Upper lobe of left lung (tissue), 6 donors: ENCODE measurements at regions not wholly inside any gene's neighbourhood (a gene's known extent, or its start where the extent isn't known, plus 50 kb on each side); places are given as distances from the start of the nearest gene placed in this dataset.
A peak's percentile ranks its signal among the peaks of the same experiment; 100 is the strongest.
"Not testable (repeated sequence)": the region's sequence is repeated elsewhere in the genome, so short reads cannot be mapped to it uniquely, and the experiment has no call there.

Experiments used
- ATAC-seq, 2 donors: fragments of 200-7000 bp; cut with Tn5 transposase; one replicate each; pipeline ENCODE4 v1.9.1; 2022; ENCODE audit warnings: mild to moderate bottlenecking in 2 of 2, moderate library complexity in 2 of 2; ENCODE audit not compliant: low FRiP score in 2 of 2
- DNase-seq, 2 donors: peaks; one replicate each; pipeline ENCODE4 v3.0.0-alpha.2; 2019 to 2020
- H3K27ac ChIP-seq, 4 donors: fragments of 200-600 bp; sonication (generic); one replicate each; pipeline ENCODE4 v1.5.1; 2016 to 2019
- H3K27me3 ChIP-seq, 4 donors: fragments of 200-600 bp; sonication (generic); one replicate each; pipeline ENCODE4 v1.5.1; 2017 to 2019
- H3K36me3 ChIP-seq, 4 donors: fragments of 200-600 bp; sonication (generic); one replicate each; pipeline ENCODE4 v1.5.1; 2016 to 2019
- H3K4me1 ChIP-seq, 4 donors: fragments of 200-600 bp; sonication (generic); one replicate each; pipeline ENCODE4 v1.5.1; 2018 to 2019
- H3K4me3 ChIP-seq, 4 donors: fragments of 200-600 bp; sonication (generic); one replicate each; pipeline ENCODE4 v1.5.1; 2017 to 2019; ENCODE audit warnings: mild to moderate bottlenecking in 2 of 4, moderate library complexity in 1 of 4
- H3K9me3 ChIP-seq, 4 donors: fragments of 200-600 bp; sonication (generic); one replicate each; pipeline ENCODE4 v1.5.1; 2018 to 2019
- CTCF ChIP-seq, 6 experiments: fragments of 450-650 bp in 4 of 6; fragments of 200-600 bp in 2 of 6; sonication (generic) in 2 of 6; IDR thresholded peaks; one replicate each; pipeline ENCODE4 v1.5.1; 2016 to 2019; ENCODE audit warnings: antibody characterized with exemption in 6 of 6
- EP300 ChIP-seq, 4 donors: sonication (generic); formaldehyde crosslinking; IDR thresholded peaks; one replicate each; pipeline ENCODE4 v1.5.1; 2017; ENCODE audit warnings: antibody characterized with exemption in 4 of 4, control low read depth in 2 of 4
- POLR2A ChIP-seq, 4 donors: fragments of 450-650 bp; IDR thresholded peaks; one replicate each; pipeline ENCODE4 v1.5.1; 2016 to 2017; ENCODE audit warnings: antibody characterized with exemption in 4 of 4, mild to moderate bottlenecking in 2 of 4
- POLR2AphosphoS5 ChIP-seq, 2 donors: sonication (generic); formaldehyde crosslinking; IDR thresholded peaks; one replicate each; pipeline ENCODE4 v1.5.1; 2017; ENCODE audit warnings: antibody characterized with exemption in 2 of 2
- WGBS, 2 donors: methylation state at CpG; one replicate each; pipeline ENCODE4 v1.1.5; 2017 to 2018; 5-methylcytosine and 5-hydroxymethylcytosine counted together
- donor health status: DM: no; HTN: no; CAD: no; lungs with moderate emphysema.
- donor health status: DM: no; HTN: yes; CAD: no; lungs with severe emphysema.

- WGBS, 2 donors: 77 to 79% methylated on average over 1 of the region's 1 CpG
- ATAC-seq: no peak
- no peak overlapping the region for H3K27ac ChIP-seq
Observed at GRCh38 chr6:10081957-10082356, 332.9 kb downstream of the TFAP2A start.

GRCh38 chr6:10081075-10081474 lies 333.8 kb downstream of the TFAP2A start:
- Histone ChIP-seq H3K27ac (no peak overlapping the region), H3K27me3 (no peaks in the 10 kb centered on the region), H3K4me1 (no peaks in the 10 kb centered on the region), H3K36me3 (no peaks in the 10 kb centered on the region), H3K4me3 (no peak overlapping the region), H3K9me3 (no peaks in the 10 kb centered on the region)
- ATAC-seq (no peak), DNase-seq (no peak)
- 84 to 91% methylated on average over 5 to 6 of the region's 6 CpGs for WGBS, 2 donors
- TF ChIP-seq POLR2A (IDR thresholded peaks at IDR 0.05): no peak
- TF ChIP-seq CTCF (IDR thresholded peaks at IDR 0.05): no peak
- no peak for TF ChIP-seq POLR2AphosphoS5 (IDR thresholded peaks at IDR 0.05)
- TF ChIP-seq EP300 (IDR thresholded peaks at IDR 0.05): no peak

More at GRCh38 chr6:10081957-10082356, 332.9 kb downstream of the TFAP2A start:
- H3K4me1 ChIP-seq: no peaks in the 10 kb centered on the region
- no peak for DNase-seq
- no peaks in the 10 kb centered on the region for H3K27me3 ChIP-seq
- H3K4me3 ChIP-seq: no peak overlapping the region
- TF ChIP-seq EP300 (IDR thresholded peaks at IDR 0.05): no peak
- TF ChIP-seq CTCF (IDR thresholded peaks at IDR 0.05): no peak
- TF ChIP-seq POLR2A (IDR thresholded peaks at IDR 0.05): no peak
- TF ChIP-seq POLR2AphosphoS5 (IDR thresholded peaks at IDR 0.05): no peak
- no peaks in the 10 kb centered on the region for H3K36me3 ChIP-seq
- H3K9me3 ChIP-seq: no peaks in the 10 kb centered on the region

GRCh38 chr6:10080561-10080960 lies 334.3 kb downstream of the TFAP2A start:
- DNase-seq (no peak), ATAC-seq (no peak)
- 93 to 98% methylated on average over 4 of the region's 4 CpGs for WGBS, 2 donors
- no peaks in the 10 kb centered on the region for H3K4me1 ChIP-seq
- H3K36me3 ChIP-seq: no peaks in the 10 kb centered on the region
- H3K27me3 ChIP-seq: no peaks in the 10 kb centered on the region
- no peak overlapping the region for H3K4me3 ChIP-seq
- no peak overlapping the region for H3K27ac ChIP-seq
- TF ChIP-seq CTCF (IDR thresholded peaks at IDR 0.05) (no peak), POLR2AphosphoS5 (IDR thresholded peaks at IDR 0.05) (no peak), POLR2A (IDR thresholded peaks at IDR 0.05) (no peak), EP300 (IDR thresholded peaks at IDR 0.05) (no peak)
- no peaks in the 10 kb centered on the region for H3K9me3 ChIP-seq

GRCh38 chr6:10078581-10078980 lies 336.3 kb downstream of the TFAP2A start:
- no peak for ATAC-seq
- WGBS, 2 donors: 83 to 85% methylated on average over 6 of the region's 6 CpGs
- DNase-seq: no peak

GRCh38 chr6:10074726-10075125 lies 340.1 kb downstream of the TFAP2A start:
- not testable (repeated sequence) for H3K27me3 ChIP-seq, H3K4me3 ChIP-seq, H3K27ac ChIP-seq, H3K36me3 ChIP-seq, ATAC-seq, H3K4me1 ChIP-seq, H3K9me3 ChIP-seq
- WGBS, 2 donors: 94 to 96% methylated on average over 10 to 45 of the region's 45 CpGs
- DNase-seq: peak in 1 of 2 donors; percentile 68

More at GRCh38 chr6:10078581-10078980, 336.3 kb downstream of the TFAP2A start:
- no peaks in the 10 kb centered on the region for H3K36me3 ChIP-seq
- H3K4me3 ChIP-seq: no peak overlapping the region
- H3K4me1 ChIP-seq: no peaks in the 10 kb centered on the region
- TF ChIP-seq CTCF (IDR thresholded peaks at IDR 0.05) (no peak), EP300 (IDR thresholded peaks at IDR 0.05) (no peak), POLR2AphosphoS5 (IDR thresholded peaks at IDR 0.05) (no peak), POLR2A (IDR thresholded peaks at IDR 0.05) (no peak)
- H3K9me3 ChIP-seq: no peaks in the 10 kb centered on the region
- no peaks in the 10 kb centered on the region for H3K27me3 ChIP-seq
- H3K27ac ChIP-seq: no peak overlapping the region
